ENCODE measurements at regions not wholly inside any gene's neighbourhood (a gene's known extent, or its start where the extent isn't known, plus 50 kb on each side); places are given as distances from the start of the nearest gene placed in this dataset.

DNA sequence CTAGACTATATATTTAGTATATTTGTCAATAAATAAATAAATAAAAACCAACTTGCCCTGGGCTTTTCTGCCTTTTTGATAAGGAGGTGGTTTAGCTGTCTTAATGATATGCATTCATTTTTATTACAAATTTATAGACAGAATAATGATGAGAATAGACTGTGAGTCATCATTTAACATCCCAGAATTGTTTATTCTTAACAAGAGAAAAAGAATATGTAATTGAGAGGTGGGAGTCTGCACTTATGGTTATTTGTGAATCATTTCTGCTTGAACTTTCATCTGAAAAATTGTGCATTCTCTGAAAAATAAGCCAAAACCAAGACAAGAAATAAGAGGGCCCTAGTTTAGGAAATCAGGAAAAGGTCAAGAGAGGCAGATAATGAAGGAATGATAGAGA, 326.2 kb downstream of the COL11A1 start:
- no peak for DNase-seq (ENCODE audit: low spot score)
- TF ChIP-seq, protein P1, sequence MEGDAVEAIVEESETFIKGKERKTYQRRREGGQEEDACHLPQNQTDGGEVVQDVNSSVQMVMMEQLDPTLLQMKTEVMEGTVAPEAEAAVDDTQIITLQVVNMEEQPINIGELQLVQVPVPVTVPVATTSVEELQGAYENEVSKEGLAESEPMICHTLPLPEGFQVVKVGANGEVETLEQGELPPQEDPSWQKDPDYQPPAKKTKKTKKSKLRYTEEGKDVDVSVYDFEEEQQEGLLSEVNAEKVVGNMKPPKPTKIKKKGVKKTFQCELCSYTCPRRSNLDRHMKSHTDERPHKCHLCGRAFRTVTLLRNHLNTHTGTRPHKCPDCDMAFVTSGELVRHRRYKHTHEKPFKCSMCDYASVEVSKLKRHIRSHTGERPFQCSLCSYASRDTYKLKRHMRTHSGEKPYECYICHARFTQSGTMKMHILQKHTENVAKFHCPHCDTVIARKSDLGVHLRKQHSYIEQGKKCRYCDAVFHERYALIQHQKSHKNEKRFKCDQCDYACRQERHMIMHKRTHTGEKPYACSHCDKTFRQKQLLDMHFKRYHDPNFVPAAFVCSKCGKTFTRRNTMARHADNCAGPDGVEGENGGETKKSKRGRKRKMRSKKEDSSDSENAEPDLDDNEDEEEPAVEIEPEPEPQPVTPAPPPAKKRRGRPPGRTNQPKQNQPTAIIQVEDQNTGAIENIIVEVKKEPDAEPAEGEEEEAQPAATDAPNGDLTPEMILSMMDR (IDR thresholded peaks at IDR 0.05; ENCODE audit: extremely low read depth, missing control alignments) = no peak

- TF ChIP-seq, protein P1 (IDR thresholded peaks at IDR 0.05; ENCODE audit: extremely low read depth, missing control alignments) = no peak
- DNase-seq (ENCODE audit: low spot score) = no peak
Measured at GRCh38 chr1:102776071-102776470, 332.3 kb downstream of the COL11A1 start.

GRCh38 chr1:102772831-102773230, 335.5 kb downstream of the COL11A1 start:
- no peak for DNase-seq (ENCODE audit: low spot score)
- TF ChIP-seq, protein P1 (IDR thresholded peaks at IDR 0.05; ENCODE audit: extremely low read depth, missing control alignments) = no peak

GRCh38 chr1:102758418-102758817, 349.9 kb downstream of the COL11A1 start:
- DNase-seq (ENCODE audit: low spot score) = no peak
- TF ChIP-seq, protein P1 (IDR thresholded peaks at IDR 0.05; ENCODE audit: extremely low read depth, missing control alignments) = no peak

DNA sequence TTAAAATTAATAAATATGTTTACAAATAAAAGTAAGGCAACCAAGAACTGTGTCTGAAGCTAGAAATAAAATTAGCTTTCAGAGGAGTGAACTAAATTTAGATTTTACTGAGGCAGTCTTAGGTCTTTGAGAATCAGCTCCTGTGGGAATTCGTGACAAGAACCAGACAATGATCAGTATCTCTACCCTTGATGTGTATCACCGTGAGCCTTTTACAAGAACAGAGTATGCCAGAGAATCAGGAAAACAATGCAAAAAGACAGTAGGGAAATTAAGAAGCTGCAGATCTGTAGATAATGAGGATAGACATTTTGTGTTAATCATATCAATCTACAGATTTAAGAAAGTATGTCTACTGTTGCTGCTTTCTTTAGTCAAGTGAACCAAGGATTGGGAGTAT, 351.0 kb downstream of the COL11A1 start:
- TF ChIP-seq, protein P1 (IDR thresholded peaks at IDR 0.05; ENCODE audit: extremely low read depth, missing control alignments) = no peak
- no peak for DNase-seq (ENCODE audit: low spot score)

DNA sequence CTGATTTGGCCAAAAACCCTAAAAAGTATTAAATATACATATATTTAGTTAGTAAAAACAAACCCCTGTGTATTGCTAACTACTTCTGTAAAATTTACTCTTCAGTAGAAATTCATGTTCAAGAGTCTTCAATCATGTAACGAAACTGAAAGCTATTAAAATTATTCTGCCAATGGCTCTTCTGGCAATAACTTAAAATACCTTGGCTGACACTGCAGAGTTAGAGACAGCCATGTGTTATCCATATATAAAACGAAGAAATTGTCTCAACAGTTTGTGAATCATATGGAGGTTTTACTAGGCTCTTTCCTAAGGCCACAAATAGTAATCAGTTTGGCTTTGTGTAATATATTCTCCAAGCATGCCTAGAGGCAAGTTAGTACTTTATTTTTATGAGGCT, 357.2 kb downstream of the COL11A1 start:
- DNase-seq (ENCODE audit: low spot score) = no peak
- TF ChIP-seq, protein P1 (IDR thresholded peaks at IDR 0.05; ENCODE audit: extremely low read depth, missing control alignments) = no peak

DNA sequence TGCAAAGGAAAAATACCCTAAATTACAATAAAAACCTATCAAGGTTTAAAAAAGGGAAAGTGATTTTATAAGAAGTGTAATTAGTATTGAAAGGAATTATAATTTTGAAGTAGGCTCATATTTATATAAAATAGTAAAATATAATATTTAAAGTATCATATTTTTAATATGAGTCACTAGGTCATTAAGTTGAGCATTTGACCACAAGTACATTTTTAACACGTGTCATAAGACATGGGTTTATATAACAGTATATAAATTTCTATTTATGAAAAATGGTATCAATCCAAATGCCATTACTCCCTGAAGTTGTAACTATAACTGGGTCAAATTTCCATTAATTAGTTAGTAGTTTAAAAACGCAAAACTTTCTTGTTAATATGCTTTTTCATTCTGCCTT, 365.9 kb downstream of the COL11A1 start:
- no peak for DNase-seq (ENCODE audit: low spot score)
- TF ChIP-seq, protein P1 (IDR thresholded peaks at IDR 0.05; ENCODE audit: extremely low read depth, missing control alignments) = no peak
